Right atrium auricular region (tissue), 2 donors: ENCODE measurements at regions not wholly inside any gene's neighbourhood (a gene's known extent, or its start where the extent isn't known, plus 50 kb on each side); places are given as distances from the start of the nearest gene placed in this dataset.

ENCODE experiments used
- DNase-seq: peaks from one replicate; pipeline ENCODE4 v3.0.0-alpha.2; 2019; ENCODE audit warnings: low spot score
- H3K27ac ChIP-seq, 2 donors: fragments of 200-600 bp; sonication (generic); 1 replicate in 1 of 2; 2 replicates in 1 of 2; pipeline ENCODE4 v1.5.1; 2016 to 2019
- H3K27me3 ChIP-seq, 2 donors: fragments of 200-600 bp; sonication (generic); one replicate each; pipeline versions ENCODE4 v1.5.1 to v1.6.0; 2017 to 2019
- H3K36me3 ChIP-seq: fragments of 200-600 bp; sonication (generic); one replicate; pipeline ENCODE4 v1.5.1; 2016
- H3K4me1 ChIP-seq, 2 donors: fragments of 200-600 bp; sonication (generic); one replicate each; pipeline versions ENCODE4 v1.5.1 to v1.6.0; 2017 to 2019
- H3K4me3 ChIP-seq, 2 donors: fragments of 200-600 bp; sonication (generic); 1 replicate in 1 of 2; 2 replicates in 1 of 2; pipeline ENCODE4 v1.5.1; 2017 to 2019; ENCODE audit warnings: mild to moderate bottlenecking in 1 of 2, moderate library complexity in 1 of 2
- H3K9me3 ChIP-seq, 2 donors: fragments of 200-600 bp; sonication (generic); one replicate each; pipeline ENCODE4 v1.5.1; 2019
- TF ChIP-seq, protein P1 (sequence below), 2 donors: fragments of 200-600 bp; sonication (generic); IDR thresholded peaks; one replicate each; pipeline ENCODE4 v1.5.1; 2019; ENCODE audit warnings: antibody characterized with exemption in 2 of 2

DNA sequence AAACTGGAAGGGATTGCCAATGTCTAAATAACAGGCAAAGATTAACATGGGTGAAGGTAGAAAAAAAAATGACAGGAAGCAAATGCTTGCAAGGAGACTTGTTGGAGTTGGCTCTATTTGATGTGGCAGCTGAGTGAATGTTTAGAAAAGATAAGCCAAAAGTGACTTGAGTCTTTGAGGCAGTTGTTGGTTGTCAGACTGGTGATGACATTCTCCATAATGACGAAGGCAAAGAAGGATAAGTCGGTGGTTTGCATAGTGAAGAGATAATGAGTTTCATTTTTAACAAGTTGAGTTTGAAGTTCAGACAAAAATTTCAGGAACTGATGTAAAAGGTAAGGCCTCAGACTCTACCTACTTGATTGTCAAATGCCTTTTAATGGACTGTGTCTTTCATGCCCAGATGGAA is 704.1 kb upstream of the SGO1 start:
- H3K36me3 ChIP-seq: no peaks in the 10 kb centered on the region
- H3K4me1 ChIP-seq: no peaks in the 10 kb centered on the region
- no peaks in the 10 kb centered on the region for H3K27me3 ChIP-seq
- no peaks in the 10 kb centered on the region for H3K9me3 ChIP-seq
- H3K27ac ChIP-seq: no peak overlapping the region
- DNase-seq: no peak
- no peak overlapping the region for H3K4me3 ChIP-seq
- TF ChIP-seq, protein P1, sequence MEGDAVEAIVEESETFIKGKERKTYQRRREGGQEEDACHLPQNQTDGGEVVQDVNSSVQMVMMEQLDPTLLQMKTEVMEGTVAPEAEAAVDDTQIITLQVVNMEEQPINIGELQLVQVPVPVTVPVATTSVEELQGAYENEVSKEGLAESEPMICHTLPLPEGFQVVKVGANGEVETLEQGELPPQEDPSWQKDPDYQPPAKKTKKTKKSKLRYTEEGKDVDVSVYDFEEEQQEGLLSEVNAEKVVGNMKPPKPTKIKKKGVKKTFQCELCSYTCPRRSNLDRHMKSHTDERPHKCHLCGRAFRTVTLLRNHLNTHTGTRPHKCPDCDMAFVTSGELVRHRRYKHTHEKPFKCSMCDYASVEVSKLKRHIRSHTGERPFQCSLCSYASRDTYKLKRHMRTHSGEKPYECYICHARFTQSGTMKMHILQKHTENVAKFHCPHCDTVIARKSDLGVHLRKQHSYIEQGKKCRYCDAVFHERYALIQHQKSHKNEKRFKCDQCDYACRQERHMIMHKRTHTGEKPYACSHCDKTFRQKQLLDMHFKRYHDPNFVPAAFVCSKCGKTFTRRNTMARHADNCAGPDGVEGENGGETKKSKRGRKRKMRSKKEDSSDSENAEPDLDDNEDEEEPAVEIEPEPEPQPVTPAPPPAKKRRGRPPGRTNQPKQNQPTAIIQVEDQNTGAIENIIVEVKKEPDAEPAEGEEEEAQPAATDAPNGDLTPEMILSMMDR (IDR thresholded peaks at IDR 0.05): no peak

DNA sequence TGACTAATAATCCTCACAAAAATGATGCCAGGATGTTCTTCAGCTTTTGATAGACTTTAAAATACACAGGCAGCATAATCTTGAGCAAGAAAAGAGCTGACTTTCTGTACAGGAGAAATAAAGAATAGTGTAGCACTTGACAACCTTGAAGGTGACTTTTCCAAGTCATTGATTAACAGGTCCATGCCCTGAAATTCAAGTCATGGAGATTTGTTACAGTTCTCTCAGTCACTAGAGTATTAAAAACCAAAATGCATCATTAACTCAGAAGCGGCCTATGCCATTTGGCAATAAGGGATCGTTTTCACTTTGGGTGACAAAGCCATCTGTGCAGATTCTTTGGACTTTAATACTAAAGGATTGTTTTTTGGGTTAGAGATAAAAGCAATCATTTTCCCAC is 692.7 kb upstream of the SGO1 start:
- DNase-seq: no peak
- Histone ChIP-seq H3K27me3 (no peaks in the 10 kb centered on the region), H3K4me1 (no peaks in the 10 kb centered on the region), H3K27ac (no peak overlapping the region), H3K4me3 (no peak overlapping the region), H3K9me3 (no peaks in the 10 kb centered on the region), H3K36me3 (no peaks in the 10 kb centered on the region)
- TF ChIP-seq, protein P1 (IDR thresholded peaks at IDR 0.05): no peak

DNA sequence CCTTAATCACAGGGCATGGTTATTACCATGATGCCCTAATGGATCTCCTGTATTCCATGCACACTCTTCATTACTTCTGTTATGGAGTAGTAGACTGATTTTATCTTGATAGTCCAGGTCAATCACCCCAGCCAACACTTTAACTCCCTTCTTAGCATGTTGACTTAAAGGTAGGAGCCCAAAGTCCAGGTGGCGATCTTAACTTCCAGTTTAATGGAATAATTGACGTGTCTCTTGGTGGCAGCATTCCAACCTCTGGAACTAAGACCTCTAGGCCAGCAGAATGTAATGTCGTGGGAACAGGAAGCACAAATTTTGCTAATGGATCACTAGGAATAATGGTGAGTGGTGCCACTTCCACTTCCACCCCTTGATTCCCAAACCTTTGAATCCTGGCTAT is 687.2 kb upstream of the SGO1 start:
- Histone ChIP-seq H3K4me1 (no peaks in the 10 kb centered on the region), H3K27me3 (no peaks in the 10 kb centered on the region), H3K27ac (no peak overlapping the region), H3K9me3 (no peaks in the 10 kb centered on the region), H3K36me3 (no peaks in the 10 kb centered on the region), H3K4me3 (no peak overlapping the region)
- TF ChIP-seq, protein P1 (IDR thresholded peaks at IDR 0.05): no peak
- DNase-seq: no peak

DNA sequence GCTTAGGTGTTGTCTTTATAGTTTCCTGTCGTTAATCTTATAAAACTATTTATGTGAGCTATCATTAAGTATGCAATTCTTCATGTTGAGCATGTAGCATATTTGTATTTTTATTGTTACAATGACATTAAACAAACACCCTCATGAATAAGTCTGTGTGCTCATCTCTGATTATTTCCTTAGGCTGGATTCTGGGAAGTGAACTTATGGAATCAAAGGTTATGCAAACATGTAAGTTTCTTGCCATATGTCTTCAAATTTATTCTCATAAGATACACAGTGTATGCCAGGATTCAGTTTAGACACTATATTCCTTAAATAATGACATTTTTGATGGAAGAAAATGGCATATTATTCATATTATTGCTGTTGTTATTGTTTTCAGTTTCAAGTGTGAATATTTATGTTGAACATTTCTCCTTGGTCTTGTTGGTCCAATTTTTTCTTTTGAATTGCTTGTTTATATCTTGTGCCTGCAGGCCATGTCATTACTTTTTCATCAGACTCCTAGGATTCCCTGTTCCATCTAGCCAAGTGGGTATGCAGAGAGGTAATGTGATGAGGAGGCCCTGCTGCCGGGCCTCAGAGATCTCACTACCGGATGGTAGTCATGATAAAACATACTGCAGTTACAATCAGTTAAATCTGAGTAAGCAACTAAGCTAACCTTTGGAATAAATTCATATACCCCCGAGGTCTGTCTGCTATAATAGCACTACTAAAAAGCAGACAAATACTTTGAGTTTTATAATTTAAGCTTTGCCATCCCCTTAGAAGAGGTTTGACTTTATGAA is 684.3 kb upstream of the SGO1 start:
- no peaks in the 10 kb centered on the region for H3K4me1 ChIP-seq
- no peaks in the 10 kb centered on the region for H3K27me3 ChIP-seq
- TF ChIP-seq, protein P1 (IDR thresholded peaks at IDR 0.05): no peak
- no peaks in the 10 kb centered on the region for H3K36me3 ChIP-seq
- H3K9me3 ChIP-seq: no peaks in the 10 kb centered on the region
- H3K27ac ChIP-seq: no peak overlapping the region
- no peak for DNase-seq
- H3K4me3 ChIP-seq: no peak overlapping the region

DNA sequence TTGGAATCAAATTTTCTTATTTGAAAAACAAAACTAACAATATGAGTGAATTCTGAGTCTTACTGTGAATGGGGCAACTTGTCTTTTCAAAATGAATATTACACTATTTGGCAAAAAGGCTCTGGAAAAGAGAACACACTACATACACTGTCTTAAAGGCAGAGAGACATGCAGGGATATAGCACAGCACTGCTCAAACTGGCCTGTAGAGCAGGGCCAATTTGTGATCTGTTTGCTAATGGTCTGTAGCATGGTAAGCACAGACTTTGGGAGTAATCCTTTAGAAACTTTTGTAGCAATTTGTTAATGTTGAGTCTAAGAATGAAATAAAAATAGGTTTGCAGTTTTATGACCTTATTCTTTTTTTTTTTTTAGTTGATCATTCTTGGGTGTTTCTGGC is 679.8 kb upstream of the SGO1 start:
- no peaks in the 10 kb centered on the region for H3K9me3 ChIP-seq
- no peaks in the 10 kb centered on the region for H3K4me1 ChIP-seq
- no peak overlapping the region for H3K4me3 ChIP-seq
- TF ChIP-seq, protein P1 (IDR thresholded peaks at IDR 0.05): no peak
- H3K27ac ChIP-seq: no peak overlapping the region
- H3K27me3 ChIP-seq: no peaks in the 10 kb centered on the region
- no peaks in the 10 kb centered on the region for H3K36me3 ChIP-seq
- DNase-seq: no peak

DNA sequence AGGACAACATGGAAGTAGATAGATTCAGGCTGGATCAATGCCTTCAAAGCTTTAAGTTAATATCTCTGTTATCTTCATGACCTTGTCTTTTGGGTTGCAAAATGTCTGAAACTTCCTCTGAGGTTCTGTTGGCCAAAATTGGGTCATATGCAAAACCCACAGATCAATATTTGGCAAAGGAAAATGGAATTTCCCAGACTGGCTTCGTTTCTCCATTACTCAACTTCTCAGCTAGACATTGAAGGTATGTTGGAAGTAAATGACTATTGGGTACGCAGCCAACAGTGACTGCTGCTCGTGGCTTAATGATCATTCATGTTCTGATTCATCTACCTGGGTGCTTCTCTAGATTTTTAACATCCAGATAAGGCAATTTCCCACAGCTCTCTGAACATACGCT is 675.4 kb upstream of the SGO1 start:
- Histone ChIP-seq H3K4me1 (no peaks in the 10 kb centered on the region), H3K36me3 (no peaks in the 10 kb centered on the region), H3K27me3 (no peaks in the 10 kb centered on the region), H3K9me3 (no peaks in the 10 kb centered on the region), H3K4me3 (no peak overlapping the region), H3K27ac (no peak overlapping the region)
- DNase-seq: no peak
- TF ChIP-seq, protein P1 (IDR thresholded peaks at IDR 0.05): no peak
